ENCODE measurements at regions not wholly inside any gene's neighbourhood (a gene's known extent, or its start where the extent isn't known, plus 50 kb on each side); places are given as distances from the start of the nearest gene placed in this dataset.

- TF ChIP-seq CREB1 (IDR thresholded peaks at IDR 0.05; ENCODE audit: low read depth) (no peak), POLR2A (IDR thresholded peaks at IDR 0.05; ENCODE audit: low read depth, low read length) (no peak), PBX3 (IDR thresholded peaks at IDR 0.05; ENCODE audit: insufficient replicate concordance, low read depth, low read length) (no peak), CTCF (IDR thresholded peaks at IDR 0.05 in 2 of 3, conservative IDR thresholded peaks at IDR 0.05 in 1 of 3; ENCODE audit: control insufficient read depth in 2 of 3, extremely low read depth in 1 of 3, insufficient read depth in 1 of 3, low read depth in 3 of 3, low read length in 3 of 3) (no peak), USF1 (IDR thresholded peaks at IDR 0.05; ENCODE audit: borderline replicate concordance, extremely low read length, insufficient read depth, low read depth, low read length) (no peak), REST (IDR thresholded peaks at IDR 0.05; ENCODE audit: low read depth, low read length) (no peak), KDM1A (IDR thresholded peaks at IDR 0.05; ENCODE audit: borderline replicate concordance) (no peak), PKNOX1 (IDR thresholded peaks at IDR 0.05) (no peak), SIX5 (IDR thresholded peaks at IDR 0.05; ENCODE audit: low read depth, low read length, severe bottlenecking) (no peak), ZZZ3 (IDR thresholded peaks at IDR 0.05; ENCODE audit: control insufficient read depth, insufficient read length, low read depth) (no peak), FOS (IDR thresholded peaks at IDR 0.05; ENCODE audit: borderline replicate concordance, extremely low read depth, insufficient read length) (no peak), ZNF24 (IDR thresholded peaks at IDR 0.05) (no peak), MAX (IDR thresholded peaks at IDR 0.05; ENCODE audit: low read depth, low read length) (no peak)
Observed at GRCh38 chr10:16227674-16228073, 209.1 kb upstream of the PTER start.

Data from GM12878 (cell line).